ENCODE measurements at regions not wholly inside any gene's neighbourhood (a gene's known extent, or its start where the extent isn't known, plus 50 kb on each side); places are given as distances from the start of the nearest gene placed in this dataset.
"Not testable (repeated sequence)": the region's sequence is repeated elsewhere in the genome, so short reads cannot be mapped to it uniquely, and the experiment has no call there.

DNA sequence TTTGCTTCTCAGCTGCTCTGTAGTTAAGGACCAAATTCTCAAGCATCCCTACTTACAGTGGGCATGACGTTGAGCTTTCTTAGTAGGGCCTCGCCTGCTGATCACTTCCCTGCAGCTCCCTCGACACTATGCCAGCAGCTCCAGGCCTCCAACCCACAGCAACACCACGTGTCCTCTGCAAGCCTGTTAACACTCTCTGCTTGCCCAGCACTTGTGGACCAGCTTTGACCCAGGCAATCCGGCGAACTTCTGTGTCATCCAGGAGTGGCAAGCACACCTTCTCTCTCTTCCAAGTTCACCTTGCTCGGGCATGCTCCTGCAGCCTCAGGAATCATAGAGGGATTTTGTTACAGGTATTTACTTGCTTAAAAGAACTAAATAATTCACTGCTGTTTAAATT, 138.6 kb upstream of the FHL2 start:
- DNase-seq (ENCODE audit: low read depth), result no peak

DNA sequence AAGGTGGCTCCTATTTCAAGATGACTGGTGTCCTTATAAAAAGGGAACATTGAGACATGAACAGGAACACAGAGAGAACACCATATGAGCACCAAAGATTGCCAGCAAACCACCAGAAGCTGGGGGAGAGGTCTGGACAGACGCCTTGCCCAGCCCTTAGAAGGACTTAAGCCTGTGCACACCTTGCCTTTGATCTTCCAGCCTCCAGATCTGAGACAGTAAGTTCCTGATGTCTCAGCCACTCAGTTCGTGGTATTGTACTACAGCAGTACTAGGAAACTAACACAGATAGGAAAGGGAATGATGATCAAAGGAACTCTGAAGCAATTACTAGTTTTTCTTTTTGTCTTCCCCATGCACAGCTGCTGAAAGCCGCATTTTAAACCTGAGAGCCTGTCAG, 137.3 kb upstream of the FHL2 start:
- no peak for DNase-seq (ENCODE audit: low read depth)

DNA sequence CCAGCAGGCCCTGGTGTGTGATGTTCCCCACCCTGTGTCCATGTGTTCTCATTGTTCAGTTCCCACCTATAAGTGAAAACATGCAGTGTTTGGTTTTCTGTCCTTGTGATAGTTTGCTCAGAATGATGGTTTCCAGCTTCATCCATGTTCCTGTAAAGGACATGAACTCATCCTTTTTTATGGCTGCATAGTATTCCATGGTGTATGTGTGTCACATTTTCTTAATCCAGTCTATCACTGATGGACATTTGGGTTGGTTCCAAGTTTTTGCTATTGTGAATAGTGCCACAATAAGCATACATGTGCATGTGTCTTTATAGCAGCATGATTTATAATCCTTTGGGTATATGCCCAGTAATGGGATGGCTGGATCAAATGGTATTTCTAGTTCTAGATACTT, 130.4 kb upstream of the FHL2 start:
- DNase-seq (ENCODE audit: low read depth), result not testable (repeated sequence)

DNA sequence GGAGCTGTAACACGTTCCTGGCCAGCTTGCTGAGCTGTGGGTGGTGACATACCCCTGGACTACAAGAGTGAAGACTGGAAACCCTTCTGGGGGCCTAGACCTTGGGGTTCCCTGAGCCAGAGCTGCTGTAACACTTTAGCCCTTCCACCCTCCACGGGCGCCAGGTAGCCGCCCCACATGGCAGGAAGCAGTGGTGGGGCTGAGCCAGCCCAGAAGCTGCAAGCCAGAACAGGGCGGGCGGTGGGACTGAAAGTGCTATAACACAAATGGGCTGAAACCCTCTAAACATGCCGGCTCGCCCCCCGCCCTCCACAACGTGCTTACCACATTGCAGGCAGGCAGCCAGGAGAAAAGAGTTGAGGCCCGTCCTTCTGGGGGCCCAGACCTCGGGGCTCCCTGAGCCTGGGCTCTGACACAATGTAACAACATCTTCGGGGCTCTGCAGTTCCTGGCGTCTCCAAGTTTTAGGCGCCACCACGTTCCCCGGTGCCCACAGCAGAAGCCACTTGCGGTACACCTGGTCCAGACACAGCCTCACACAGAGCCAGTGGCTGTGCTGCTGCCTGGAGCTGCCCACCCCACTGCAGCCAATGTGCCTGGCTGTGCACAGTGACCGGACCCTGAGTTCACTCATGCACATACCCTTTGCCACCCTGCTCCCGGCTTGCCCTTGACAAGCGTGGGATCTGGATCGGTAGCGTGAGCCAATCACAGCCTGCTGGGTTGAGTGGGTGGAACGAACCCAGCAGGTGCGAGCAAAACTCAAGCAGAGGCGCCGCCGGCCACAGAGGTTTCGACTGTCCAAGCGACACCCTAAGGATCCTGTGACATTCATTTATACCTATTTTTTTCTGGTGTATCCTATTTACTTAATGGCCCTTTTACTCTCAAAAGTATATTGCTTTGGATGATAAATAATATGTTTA, 127.4 kb upstream of the FHL2 start:
- DNase-seq (ENCODE audit: low read depth), result no peak

DNA sequence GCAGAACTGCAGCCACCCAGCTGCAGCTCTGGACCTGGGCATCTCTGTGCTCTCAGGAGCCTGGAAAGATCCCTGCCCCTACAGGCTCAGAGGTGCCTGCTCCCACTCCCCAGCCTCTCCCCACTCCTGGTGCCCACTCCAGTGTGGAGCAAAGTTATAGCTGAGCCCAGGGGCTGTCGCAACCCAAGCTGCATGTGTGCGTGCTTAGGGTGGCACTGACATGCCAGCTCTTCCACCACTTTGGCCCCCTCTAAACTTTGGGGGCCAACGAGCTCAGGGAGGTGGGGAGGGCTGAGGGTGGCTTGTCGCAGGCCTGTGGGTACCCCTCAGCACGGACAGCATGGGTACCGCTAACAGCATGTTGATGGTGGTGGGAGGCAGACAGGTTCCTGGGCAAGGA, 126.3 kb upstream of the FHL2 start:
- no peak for DNase-seq (ENCODE audit: low read depth)

DNA sequence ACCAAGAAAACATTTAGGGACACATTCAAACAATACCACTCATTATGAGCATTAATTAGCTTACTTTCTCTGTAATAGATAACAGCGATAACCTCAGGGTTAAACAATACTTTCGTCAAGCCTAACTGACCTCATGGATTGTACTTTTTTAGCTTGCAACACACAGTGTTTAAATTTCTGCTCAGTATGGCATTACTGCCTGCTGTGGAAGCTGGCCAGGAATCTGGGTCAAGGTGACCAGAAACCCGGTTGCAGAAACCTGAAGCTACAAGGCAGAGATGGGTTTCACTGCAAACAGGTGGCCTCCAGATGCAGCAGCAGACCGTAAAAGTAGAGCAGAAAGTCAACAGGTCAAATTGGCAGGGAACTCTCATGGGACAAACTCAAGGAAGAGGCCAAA, 123.8 kb upstream of the FHL2 start:
- DNase-seq (ENCODE audit: low read depth), result no peak

DNA sequence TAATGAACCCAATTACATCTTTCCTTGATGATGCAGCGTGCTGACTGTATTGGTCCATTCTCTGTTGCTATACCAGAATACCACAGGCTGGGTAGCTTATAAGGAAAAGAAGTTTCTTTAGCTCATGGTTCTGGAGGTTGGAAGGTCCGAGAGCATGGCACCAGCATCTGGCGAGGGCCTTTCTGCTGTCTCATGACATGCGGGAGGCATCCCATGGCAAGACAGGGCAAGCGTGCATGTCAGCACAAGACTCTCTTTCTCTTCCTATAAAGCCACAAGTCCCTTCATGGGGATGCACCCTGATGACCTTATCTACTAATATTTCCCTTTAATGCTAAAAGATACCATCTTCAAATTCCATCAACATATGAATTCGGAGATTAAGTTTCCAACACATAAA, 122.8 kb upstream of the FHL2 start:
- DNase-seq (ENCODE audit: low read depth), result no peak

DNA sequence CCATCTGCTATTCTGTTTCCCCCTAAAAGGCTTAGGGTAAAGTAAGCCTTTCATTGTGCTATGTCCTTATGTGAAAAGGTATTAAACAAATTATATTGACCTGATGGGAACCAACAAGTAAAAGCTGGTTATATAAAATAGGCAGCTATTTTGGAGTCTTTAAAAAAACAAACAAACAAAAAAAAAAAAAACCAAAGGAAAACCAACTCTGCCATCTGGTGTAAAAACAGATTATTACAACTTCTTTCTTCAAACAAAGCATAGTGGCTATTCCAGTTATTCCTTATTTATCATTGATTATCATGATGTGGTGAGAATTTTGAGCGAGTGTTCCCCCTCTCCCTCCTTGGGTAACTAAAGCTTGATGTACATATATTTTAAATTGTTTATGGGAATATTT, 122.3 kb upstream of the FHL2 start:
- no peak for DNase-seq (ENCODE audit: low read depth)

DNA sequence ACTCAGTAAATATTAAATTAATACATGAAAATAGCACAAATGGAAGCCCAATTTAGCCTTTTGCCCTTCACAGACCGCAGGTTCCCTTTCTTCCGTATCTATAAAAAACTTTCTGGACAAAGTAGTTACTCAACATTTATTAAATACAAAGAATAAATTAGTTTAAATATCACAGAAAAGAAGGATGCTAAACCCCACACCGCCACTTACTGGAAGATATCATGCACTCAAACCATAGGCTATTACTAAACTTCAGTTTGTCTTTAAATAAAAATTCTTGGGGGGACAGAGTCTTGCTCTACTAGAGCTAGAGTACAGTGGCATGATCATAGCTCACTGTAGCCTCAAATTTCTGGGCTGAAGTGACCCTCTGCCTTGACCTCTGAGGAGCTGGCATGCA, 120.7 kb upstream of the FHL2 start:
- no peak for DNase-seq (ENCODE audit: low read depth)

DNA sequence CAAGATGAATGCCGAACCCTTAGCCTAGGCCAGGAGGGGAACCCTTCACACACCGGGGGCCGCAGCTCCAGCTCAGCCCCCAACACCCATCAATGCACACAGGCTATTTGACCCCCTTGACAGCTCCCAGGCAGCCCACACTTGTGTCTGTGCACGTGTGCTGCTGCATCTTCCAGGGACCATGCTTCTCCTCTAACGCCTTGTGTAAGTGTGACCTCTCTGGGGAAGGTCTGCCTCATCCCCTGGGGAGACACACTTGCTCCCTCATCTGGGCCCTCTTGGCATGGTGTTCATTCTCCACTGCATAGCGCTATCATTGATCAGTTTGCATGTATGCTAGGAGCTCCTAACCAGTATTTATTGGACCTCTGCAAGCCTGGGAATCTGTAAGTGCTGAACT, 120.0 kb upstream of the FHL2 start:
- no peak for DNase-seq (ENCODE audit: low read depth)

DNA sequence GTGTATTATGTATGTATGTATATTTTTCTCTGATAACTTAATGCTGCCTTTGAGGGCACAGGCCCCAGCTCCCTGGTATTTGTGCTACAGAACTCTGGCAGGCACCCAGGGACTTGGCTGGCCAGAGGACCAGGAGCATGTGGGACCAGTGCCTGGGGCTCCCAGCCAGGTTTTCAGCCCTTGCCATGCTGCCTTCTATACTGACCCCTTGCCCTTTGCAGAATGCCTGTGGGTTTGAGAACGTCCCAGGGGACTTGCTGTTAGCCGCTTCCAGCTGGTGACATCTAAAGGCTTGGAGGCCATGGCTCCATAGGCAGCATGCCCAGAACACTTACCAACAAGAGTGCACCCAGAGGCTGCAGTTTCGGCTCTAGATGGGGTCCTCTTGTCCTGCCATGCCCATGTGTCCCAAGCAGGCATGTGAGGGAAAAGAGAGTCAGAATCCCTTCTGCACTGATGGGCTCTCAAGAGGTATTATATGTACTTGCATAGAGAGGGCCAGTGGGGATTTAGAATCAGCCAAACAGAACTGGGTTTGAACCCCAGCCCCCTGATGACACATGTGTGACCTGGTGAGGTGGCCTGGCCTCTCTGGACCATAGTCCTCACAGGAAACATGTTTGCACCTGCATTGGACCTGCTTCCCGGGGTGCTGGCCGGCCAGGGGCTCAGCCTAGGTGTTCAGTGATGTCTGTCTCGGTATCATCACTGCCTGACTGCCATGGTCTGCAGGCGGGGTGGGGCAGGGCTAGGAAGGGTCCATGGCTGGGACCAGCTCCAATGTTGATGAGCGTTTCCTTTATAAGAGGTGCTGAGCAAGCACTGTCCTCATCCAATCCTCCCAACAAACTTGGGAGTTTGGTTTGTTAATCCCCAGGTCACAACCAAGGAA, 119.2 kb upstream of the FHL2 start:
- DNase-seq (ENCODE audit: low read depth), result no peak

DNA sequence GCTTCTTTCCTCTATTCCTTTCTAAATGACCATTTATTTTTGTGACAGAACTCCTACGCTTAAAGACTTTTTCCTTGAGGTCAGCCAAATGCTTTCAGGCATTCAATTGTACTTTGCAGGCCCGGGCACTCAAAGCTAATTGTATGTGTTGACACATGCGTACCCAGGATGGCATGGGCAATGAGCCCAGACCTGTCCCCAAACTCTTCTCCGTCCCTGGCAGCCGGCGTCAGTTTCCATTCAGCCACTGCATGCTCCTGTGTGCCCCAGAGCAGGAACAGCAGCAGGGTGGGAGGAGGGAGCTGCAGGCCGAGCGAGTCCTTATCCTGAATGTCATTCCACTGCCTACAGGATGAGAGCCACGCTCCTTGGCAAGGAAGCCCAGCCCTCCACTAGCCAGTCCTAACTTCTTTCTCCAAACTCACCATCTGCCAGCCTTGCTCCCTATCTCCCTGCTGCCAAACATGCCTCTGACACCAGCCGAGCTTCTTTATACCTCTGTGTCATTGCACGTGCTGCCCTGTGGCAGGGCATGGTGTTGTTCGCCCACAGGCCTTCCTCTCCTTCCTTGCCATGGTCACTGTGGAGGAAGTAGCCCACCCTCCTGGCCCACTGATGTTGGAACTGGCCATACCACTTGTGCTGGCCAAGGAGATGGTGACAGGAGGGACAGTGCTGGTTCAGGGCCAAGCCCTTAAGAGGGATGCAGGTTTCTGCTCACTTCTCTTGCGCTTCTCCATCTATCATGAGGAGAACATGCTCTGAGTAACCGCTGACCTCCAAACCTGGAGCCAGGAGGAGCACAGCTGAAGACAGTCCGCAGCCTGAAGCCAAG, 116.9 kb upstream of the FHL2 start:
- no peak for DNase-seq (ENCODE audit: low read depth)

DNA sequence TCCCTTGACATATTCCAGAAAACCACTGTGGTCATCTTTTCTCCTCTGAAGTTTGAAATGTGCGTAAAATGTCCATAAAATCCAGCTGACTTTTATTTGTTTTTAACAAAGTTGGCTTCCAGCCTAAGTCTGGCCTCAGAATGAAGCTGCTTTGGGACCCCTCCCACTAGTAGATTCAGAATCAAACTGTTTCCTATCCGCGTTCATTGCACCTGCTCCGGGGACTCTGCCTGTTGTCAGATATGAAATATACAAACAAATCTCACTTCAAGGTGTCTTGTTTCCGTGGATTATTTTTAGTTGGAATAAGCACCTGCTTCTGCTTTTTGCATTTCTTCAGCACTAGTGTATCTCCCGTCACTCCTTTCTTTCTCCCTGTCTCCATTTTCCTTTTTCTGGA, 115.7 kb upstream of the FHL2 start:
- DNase-seq (ENCODE audit: low read depth), result no peak

DNA sequence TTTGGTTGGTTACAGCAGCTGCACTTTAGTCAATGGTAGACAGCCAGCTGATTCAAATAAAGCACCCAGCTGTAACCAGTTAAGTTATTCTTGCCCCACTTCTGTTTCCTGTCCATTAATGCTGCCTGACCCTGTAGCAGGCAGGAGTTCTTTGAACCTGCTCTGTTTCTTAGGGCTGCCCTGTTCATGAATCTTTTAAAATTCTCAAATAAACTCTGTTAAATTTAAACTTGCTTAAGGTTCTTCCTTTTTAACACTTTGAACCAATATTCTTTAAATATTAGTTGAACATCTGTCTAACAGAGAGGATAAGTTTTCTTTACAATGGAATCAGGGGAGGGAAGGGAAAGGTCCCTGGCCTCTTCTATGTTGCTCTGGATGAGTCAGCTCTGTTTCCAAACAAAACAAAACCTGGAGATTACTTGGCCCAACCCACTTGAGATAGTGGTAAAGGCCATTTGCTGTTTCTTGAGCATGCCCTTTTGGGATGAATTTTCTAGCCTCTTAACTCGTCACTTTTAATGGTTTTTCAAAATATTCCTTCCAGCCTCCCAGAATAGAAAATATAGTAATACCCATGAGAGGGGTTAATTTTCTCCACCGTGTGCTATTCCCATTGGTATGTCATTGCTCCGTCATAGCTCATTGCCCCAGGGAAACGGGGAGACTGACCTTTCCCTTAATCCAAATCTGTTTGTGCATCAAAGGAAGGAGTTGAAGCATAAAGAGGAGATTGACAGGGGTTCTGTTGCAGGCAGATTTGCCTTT, 112.1 kb upstream of the FHL2 start:
- no peak for DNase-seq (ENCODE audit: low read depth)

DNA sequence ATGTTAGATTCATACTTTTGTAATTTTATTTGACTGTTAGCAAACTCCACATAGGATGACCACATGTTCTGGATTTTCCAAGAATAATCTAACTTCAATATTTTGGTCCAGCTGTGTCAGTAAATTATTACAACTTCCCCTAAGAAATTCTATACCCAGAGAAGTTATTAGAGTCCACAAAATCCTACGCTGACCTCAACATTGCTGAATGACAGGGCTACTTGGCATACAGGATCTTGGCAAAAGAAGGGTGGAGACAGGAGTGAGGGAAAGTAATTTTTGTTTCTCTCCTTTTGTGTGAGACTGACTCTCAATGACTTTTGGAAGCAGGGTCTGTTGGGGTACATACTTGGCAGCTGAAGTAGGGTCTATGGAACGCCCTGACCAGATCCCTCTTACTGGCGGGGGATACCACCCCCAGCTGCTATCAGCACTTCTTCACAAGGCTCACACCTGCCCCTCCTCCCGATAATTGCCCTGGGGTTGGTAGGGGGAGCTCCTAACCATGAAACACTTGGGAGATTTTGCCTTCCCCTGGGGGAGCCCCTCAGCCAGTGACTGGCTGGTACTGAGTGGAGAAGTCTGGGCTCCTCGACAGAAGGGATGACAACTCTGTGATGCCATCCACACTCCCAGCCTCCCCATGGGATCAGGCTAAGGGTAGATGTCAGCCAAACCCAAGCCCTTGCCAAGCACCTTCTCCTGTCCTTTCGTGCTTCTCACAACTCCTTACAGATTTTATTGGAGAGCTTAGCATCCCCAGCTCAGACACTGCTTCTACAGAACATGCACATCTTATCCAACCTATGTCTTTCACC, 110.6 kb upstream of the FHL2 start:
- DNase-seq (ENCODE audit: low read depth), result no peak

DNA sequence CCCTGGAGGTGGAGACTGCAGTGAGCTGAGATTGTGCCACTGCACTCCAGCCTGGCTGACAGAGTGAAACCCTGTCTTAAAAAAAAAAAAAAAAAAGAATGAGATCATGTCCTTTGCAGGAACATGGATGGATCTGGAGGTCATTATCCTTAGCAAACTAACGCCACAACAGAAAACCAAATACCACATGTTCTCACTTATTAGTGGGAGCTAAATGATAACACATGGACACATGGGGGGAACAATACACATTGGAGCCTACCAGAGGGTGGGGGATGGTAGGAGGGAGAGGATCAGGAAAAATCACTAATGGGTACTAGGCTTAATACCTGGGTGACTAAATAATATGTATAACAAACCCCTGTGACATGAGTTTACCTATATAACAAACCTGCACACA, 108.0 kb upstream of the FHL2 start:
- not testable (repeated sequence) for DNase-seq (ENCODE audit: low read depth)

DNA sequence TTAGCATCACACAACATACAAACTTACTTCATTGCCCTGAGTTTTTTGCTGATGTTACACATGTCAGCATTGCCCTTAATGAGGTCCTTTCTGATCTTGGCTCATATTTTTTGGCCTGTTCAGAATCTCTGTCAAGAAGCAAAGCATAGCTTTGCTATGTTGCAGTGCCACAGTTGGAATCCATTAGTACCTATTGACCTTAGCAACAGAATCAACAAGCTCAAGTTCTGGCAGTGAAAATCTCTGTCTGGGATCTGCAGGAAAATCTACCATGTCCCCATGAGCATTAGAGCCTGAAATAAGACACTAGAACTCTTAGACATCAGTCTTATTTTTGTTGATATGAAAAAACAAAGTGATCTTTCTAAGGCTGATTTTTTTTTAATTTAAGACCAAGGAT, 105.6 kb upstream of the FHL2 start:
- DNase-seq (ENCODE audit: low read depth), result no peak

DNA sequence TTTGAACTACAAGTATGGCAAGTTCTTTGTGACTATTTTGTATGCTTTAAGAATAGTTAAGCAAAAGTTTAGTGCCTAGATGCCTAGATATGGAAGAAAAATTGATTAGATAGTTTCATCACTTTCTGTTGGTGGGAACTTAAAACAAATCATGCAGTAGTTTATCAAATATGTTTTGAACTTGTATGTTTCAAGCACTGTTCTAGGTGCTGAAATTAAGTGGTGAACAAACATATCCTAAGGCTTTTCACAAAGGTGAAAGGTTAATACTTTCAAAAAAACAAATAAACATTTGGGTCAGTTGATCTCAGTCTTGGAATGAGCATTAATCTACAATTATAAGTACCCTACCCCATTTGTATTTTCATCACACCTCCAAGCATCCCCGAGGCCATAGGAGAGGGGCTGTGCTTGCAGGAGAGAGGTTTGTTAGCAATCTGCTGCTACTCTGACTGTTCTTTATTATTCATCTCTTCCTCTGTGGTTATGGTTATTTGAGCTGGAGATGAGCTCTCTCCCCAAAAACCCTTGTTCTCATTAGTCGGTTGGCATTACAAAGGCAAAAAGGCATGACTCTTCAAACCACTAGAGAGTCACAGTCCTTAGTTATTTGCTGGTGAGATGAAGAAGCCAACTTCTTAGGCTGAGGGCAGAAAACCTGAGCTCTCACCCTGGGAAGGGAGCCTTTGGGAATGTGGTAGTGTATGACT, 103.9 kb upstream of the FHL2 start:
- no peak for DNase-seq (ENCODE audit: low read depth)

DNA sequence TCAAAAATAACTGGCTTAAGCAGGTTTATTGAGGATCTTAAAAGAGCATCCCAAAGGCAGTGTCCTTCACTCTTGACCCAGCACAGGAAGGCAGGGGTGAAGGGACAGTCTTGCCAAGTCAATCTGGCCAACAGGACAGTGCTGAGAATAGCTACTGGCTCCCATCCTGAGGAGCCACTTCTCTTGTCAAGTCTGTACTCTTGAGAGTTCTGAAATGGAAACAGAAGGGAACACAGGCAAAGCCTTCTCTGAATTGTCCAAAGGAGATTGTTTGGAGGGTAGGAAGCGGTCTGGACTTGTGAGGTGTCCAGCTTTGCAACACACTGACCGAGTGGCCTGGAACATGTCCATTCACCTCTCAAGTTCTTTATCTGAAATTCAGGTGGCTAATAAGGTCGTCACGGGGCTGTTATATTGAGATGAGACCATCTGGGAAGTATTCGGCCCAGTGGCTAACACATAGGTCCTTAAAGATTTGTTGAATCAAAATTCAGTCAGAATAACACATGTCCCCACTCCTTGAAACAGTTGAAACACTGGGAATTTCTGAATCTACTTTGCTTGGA, 99.5 kb upstream of the FHL2 start:
- DNase-seq (ENCODE audit: low read depth), result no peak

DNA sequence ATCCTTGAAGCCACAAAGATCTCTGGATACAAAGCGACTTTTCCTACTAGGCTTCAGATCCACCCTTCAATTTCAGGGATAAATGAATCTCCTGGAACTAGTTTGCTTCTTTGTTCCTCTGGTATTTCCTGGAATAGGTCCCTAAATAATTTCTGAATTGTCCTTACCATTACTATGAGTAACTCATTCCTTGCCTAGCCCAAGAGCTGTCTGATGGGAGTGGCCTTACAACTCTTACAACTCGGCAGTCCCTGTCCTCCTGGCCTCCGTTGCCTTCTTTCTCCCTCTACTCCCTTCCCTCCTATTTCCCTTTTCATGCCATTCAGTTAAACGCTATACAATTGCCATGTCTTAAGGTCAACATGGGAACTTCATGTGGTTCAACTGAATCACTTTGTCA, 98.2 kb upstream of the FHL2 start:
- no peak for DNase-seq (ENCODE audit: low read depth)
